CD14-positive monocyte (primary cell): ENCODE measurements at regions not wholly inside any gene's neighbourhood (a gene's known extent, or its start where the extent isn't known, plus 50 kb on each side); places are given as distances from the start of the nearest gene placed in this dataset.

Experiments used
- DNase-seq, 3 donors: peaks; one replicate each; pipeline ENCODE4 v3.0.0-alpha.2; 2011 to 2022
- H2AFZ ChIP-seq: 2 replicates; pipeline ENCODE4 v1.6.0; 2012; ENCODE audit warnings: mild to moderate bottlenecking, low read depth, low read length, inconsistent platforms; ENCODE audit not compliant: insufficient read depth, poor library complexity, severe bottlenecking
- H3K27ac ChIP-seq, 2 donors: 1 replicate in 1 of 2; 2 replicates in 1 of 2; pipeline ENCODE4 v1.5.1; 2012 to 2013; ENCODE audit warnings: low read length in 2 of 2, control low read depth in 1 of 2, inconsistent platforms in 1 of 2, low read depth in 1 of 2, mild to moderate bottlenecking in 1 of 2
- H3K27me3 ChIP-seq, 2 donors: one replicate each; pipeline versions ENCODE4 v1.6.0 to v1.6.1; 2011 to 2013; ENCODE audit warnings: low read length in 2 of 2; ENCODE audit not compliant: control insufficient read depth in 2 of 2, insufficient read depth in 2 of 2
- H3K36me3 ChIP-seq, 2 donors: replicated peaks in 1 of 2; 1 replicate in 1 of 2; 2 replicates in 1 of 2; pipeline versions ENCODE4 v1.5.1 to v1.6.1; 2012 to 2013; ENCODE audit warnings: low read length in 2 of 2, control low read depth in 1 of 2, inconsistent platforms in 1 of 2, mild to moderate bottlenecking in 1 of 2; ENCODE audit not compliant: insufficient read depth in 2 of 2, control insufficient read depth in 1 of 2
- H3K4me1 ChIP-seq, 2 donors: 1 replicate in 1 of 2; 2 replicates in 1 of 2; pipeline versions ENCODE4 v1.5.1 to v1.6.1; 2012 to 2013; ENCODE audit warnings: low read length in 2 of 2, control low read depth in 1 of 2, inconsistent platforms in 1 of 2, mild to moderate bottlenecking in 1 of 2, moderate library complexity in 1 of 2; ENCODE audit not compliant: insufficient read depth in 2 of 2, control insufficient read depth in 1 of 2
- H3K4me2 ChIP-seq: replicated peaks from 2 replicates; pipeline ENCODE3; 2012; ENCODE audit warnings: low read length, moderate library complexity, mild to moderate bottlenecking; ENCODE audit not compliant: poor library complexity, severe bottlenecking; ENCODE audit errors: extremely low read depth
- H3K4me3 ChIP-seq, 3 experiments: fragments of 200-600 bp in 1 of 3; sonication (generic) in 1 of 3; replicated peaks in 1 of 3; 1 replicate in 2 of 3; 2 replicates in 1 of 3; pipeline ENCODE4 v1.5.1; 2011 to 2013; ENCODE audit warnings: low read length in 3 of 3, mild to moderate bottlenecking in 3 of 3, control low read depth in 2 of 3, low read depth in 2 of 3, inconsistent platforms in 1 of 3, moderate library complexity in 1 of 3
- H3K79me2 ChIP-seq: 2 replicates; pipeline ENCODE4 v1.6.0; 2012; ENCODE audit warnings: mild to moderate bottlenecking, control low read depth, inconsistent platforms, low read length, moderate library complexity; ENCODE audit not compliant: insufficient read depth
- H3K9ac ChIP-seq: 2 replicates; pipeline ENCODE4 v1.6.0; 2017; ENCODE audit warnings: low read length, mild to moderate bottlenecking; ENCODE audit not compliant: insufficient read depth, poor library complexity, severe bottlenecking
- H3K9me3 ChIP-seq, 2 donors: replicated peaks in 1 of 2; 1 replicate in 1 of 2; 2 replicates in 1 of 2; pipeline versions ENCODE4 v1.5.1 to v1.6.1; 2012 to 2013; ENCODE audit warnings: low read length in 2 of 2, control low read depth in 1 of 2; ENCODE audit not compliant: control insufficient read depth in 1 of 2, insufficient read depth in 1 of 2
- H4K20me1 ChIP-seq: 2 replicates; pipeline ENCODE4 v1.6.0; 2012; ENCODE audit warnings: mild to moderate bottlenecking, low read length, control low read depth, moderate library complexity; ENCODE audit not compliant: insufficient read depth
- H3K27ac Mint-ChIP-seq, 7 donors: one replicate each; pipeline ENCODE4 v1.8.0; 2020; ENCODE audit warnings: mild to moderate bottlenecking in 7 of 7, mixed read lengths in 7 of 7, moderate library complexity in 6 of 7, inconsistent platforms in 2 of 7
- H3K27me3 Mint-ChIP-seq, 3 donors: one replicate each; pipeline ENCODE4 v1.8.0; 2021 to 2022; ENCODE audit warnings: low read depth in 3 of 3, mild to moderate bottlenecking in 3 of 3, mixed read lengths in 3 of 3, moderate library complexity in 3 of 3, inconsistent platforms in 1 of 3
- H3K36me3 Mint-ChIP-seq, 2 donors: one replicate each; pipeline ENCODE4 v1.8.0; 2020; ENCODE audit warnings: mixed read lengths in 2 of 2, inconsistent platforms in 1 of 2, mild to moderate bottlenecking in 1 of 2
- H3K4me1 Mint-ChIP-seq: one replicate; pipeline ENCODE4 v1.8.0; 2020; ENCODE audit warnings: mild to moderate bottlenecking, mixed read lengths
- H3K4me3 Mint-ChIP-seq, 2 donors: one replicate each; pipeline ENCODE4 v1.8.0; 2020; ENCODE audit warnings: mild to moderate bottlenecking in 2 of 2, mixed read lengths in 2 of 2, moderate library complexity in 1 of 2
- H3K9me3 Mint-ChIP-seq, 7 donors: one replicate each; pipeline ENCODE4 v1.8.0; 2020 to 2022; ENCODE audit warnings: mixed read lengths in 7 of 7, mild to moderate bottlenecking in 6 of 7, moderate library complexity in 6 of 7, inconsistent platforms in 2 of 7
- CTCF ChIP-seq: fragments of 200-600 bp; IDR thresholded peaks from one replicate; pipeline ENCODE4 v1.8.0; 2022; ENCODE audit warnings: antibody characterized with exemption, mild to moderate bottlenecking
- WGBS: methylation state at CpG from one replicate; pipeline ENCODE4 v1.1.5; 2013; ENCODE audit warnings: missing lambda C conversion rate; ENCODE audit not compliant: insufficient coverage; 5-methylcytosine and 5-hydroxymethylcytosine counted together
- intact Hi-C, 2 donors: fragments of 100-400 bp; cut with micrococcal nuclease; formaldehyde crosslinking; loops; one replicate each; pipeline versions ENCODE4 v1.15.0 to v1.15.1; 2023

- H3K9ac ChIP-seq = no peak overlapping the region
- H3K4me2 ChIP-seq = no peak overlapping the region
- no peaks in the 10 kb centered on the region for H3K79me2 ChIP-seq
- no peaks in the 10 kb centered on the region for H4K20me1 ChIP-seq
- DNase-seq = no peak
- H3K4me1 Mint-ChIP-seq = no peaks in the 10 kb centered on the region
- H3K4me3 ChIP-seq = no peak overlapping the region
- no peaks in the 10 kb centered on the region for H3K36me3 ChIP-seq
- intact Hi-C loops = no loop called here
- peaks cover 0 to 5% (median 5%) of the 10 kb centered on the region in 3 donors for H3K27me3 Mint-ChIP-seq
- H3K36me3 Mint-ChIP-seq = no peaks in the 10 kb centered on the region
- H2AFZ ChIP-seq = no peak overlapping the region
- no peak overlapping the region for H3K27ac ChIP-seq
- peaks cover 0 to 3% (median 0%) of the 10 kb centered on the region in 7 donors for H3K9me3 Mint-ChIP-seq
- no peak for TF ChIP-seq CTCF
- no peaks in the 10 kb centered on the region for H3K27me3 ChIP-seq
- 100% methylated on average over 1 of the region's 3 CpGs for WGBS
- no peak overlapping the region for H3K4me3 Mint-ChIP-seq
- H3K9me3 ChIP-seq = no peaks in the 10 kb centered on the region
- no peak overlapping the region for H3K27ac Mint-ChIP-seq
- H3K4me1 ChIP-seq = no peaks in the 10 kb centered on the region
Observed at GRCh38 chr3:193039058-193039457, 121.4 kb upstream of the MB21D2 start.

GRCh38 chr3:193040836-193041672 lies 123.4 kb upstream of the MB21D2 start:
- Histone ChIP-seq H3K27ac (no peak overlapping the region), H3K4me1 (no peaks in the 10 kb centered on the region), H3K27me3 (no peaks in the 10 kb centered on the region), H3K9ac (no peak overlapping the region), H3K4me2 (no peak overlapping the region), H3K36me3 (no peaks in the 10 kb centered on the region), H3K79me2 (no peaks in the 10 kb centered on the region), H3K4me3 (no peak overlapping the region), H3K9me3 (no peaks in the 10 kb centered on the region), H2AFZ (no peak overlapping the region), H4K20me1 (no peaks in the 10 kb centered on the region)
- intact Hi-C loops = loop anchor here (2.0 to 5.0 kb wide), 2 partner anchors 224 to 228 kb away; no protein-coding TSS in a partner anchor
- no peak overlapping the region for H3K4me3 Mint-ChIP-seq
- peak; percentile 4 to 39 (median 27) for DNase-seq
- peak; percentile 47 for TF ChIP-seq CTCF
- peaks cover 0 to 5% (median 5%) of the 10 kb centered on the region in 3 donors for H3K27me3 Mint-ChIP-seq
- 0% methylated on average over 1 of the region's 2 CpGs for WGBS
- no peak overlapping the region for H3K27ac Mint-ChIP-seq
- peaks cover 0 to 2% (median 0%) of the 10 kb centered on the region in 7 donors for H3K9me3 Mint-ChIP-seq
- no peaks in the 10 kb centered on the region for H3K4me1 Mint-ChIP-seq
- no peaks in the 10 kb centered on the region for H3K36me3 Mint-ChIP-seq
